ENCODE measurements at regions not wholly inside any gene's neighbourhood (a gene's known extent, or its start where the extent isn't known, plus 50 kb on each side); places are given as distances from the start of the nearest gene placed in this dataset.

DNA sequence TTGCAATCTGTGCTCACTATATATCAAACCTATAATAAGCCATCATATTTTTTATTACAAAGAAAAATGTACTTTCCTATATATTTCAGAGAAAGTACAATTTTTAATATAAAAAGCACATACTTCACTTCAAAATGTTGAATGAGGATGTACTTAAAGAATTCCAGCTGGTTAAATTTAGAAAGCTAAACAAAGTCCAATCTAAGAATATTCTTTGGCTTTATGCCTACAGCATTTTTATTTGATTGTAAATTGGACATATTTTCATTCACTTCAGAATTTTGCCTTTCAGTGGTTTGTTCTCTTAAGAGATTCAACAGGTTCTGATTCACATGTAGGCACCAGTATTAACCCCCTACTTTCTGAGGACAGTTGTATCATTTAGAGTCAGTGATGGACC, 533.8 kb downstream of the CAAP1 start:
- no peaks in the 10 kb centered on the region for H3K4me1 Mint-ChIP-seq (ENCODE audit: insufficient read depth, unreplicated experiment)
- ChIA-PET POLR2A (no interaction called here), CTCF (no interaction called here)
- intact Hi-C loops (cut with micrococcal nuclease), result no loop called here
- no TSS peak for BruUV-seq (replicated peaks)
- no peak overlapping the region for H3K4me3 Mint-ChIP-seq (ENCODE audit: unreplicated experiment)
- no peaks in the 10 kb centered on the region for H3K36me3 Mint-ChIP-seq (ENCODE audit: insufficient read depth, unreplicated experiment)
- TF ChIP-seq, protein P1, sequence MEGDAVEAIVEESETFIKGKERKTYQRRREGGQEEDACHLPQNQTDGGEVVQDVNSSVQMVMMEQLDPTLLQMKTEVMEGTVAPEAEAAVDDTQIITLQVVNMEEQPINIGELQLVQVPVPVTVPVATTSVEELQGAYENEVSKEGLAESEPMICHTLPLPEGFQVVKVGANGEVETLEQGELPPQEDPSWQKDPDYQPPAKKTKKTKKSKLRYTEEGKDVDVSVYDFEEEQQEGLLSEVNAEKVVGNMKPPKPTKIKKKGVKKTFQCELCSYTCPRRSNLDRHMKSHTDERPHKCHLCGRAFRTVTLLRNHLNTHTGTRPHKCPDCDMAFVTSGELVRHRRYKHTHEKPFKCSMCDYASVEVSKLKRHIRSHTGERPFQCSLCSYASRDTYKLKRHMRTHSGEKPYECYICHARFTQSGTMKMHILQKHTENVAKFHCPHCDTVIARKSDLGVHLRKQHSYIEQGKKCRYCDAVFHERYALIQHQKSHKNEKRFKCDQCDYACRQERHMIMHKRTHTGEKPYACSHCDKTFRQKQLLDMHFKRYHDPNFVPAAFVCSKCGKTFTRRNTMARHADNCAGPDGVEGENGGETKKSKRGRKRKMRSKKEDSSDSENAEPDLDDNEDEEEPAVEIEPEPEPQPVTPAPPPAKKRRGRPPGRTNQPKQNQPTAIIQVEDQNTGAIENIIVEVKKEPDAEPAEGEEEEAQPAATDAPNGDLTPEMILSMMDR (IDR thresholded peaks at IDR 0.05; ENCODE audit: unreplicated experiment), result no peak
- peaks cover 5% of the 10 kb centered on the region for H3K9me3 Mint-ChIP-seq (ENCODE audit: unreplicated experiment)
- no peak for DNase-seq (ENCODE audit: unreplicated experiment)
- no peak overlapping the region for H3K27ac Mint-ChIP-seq (ENCODE audit: low read depth, unreplicated experiment)
- peaks cover 12% of the 10 kb centered on the region for H3K27me3 Mint-ChIP-seq (ENCODE audit: insufficient read depth, unreplicated experiment)

DNA sequence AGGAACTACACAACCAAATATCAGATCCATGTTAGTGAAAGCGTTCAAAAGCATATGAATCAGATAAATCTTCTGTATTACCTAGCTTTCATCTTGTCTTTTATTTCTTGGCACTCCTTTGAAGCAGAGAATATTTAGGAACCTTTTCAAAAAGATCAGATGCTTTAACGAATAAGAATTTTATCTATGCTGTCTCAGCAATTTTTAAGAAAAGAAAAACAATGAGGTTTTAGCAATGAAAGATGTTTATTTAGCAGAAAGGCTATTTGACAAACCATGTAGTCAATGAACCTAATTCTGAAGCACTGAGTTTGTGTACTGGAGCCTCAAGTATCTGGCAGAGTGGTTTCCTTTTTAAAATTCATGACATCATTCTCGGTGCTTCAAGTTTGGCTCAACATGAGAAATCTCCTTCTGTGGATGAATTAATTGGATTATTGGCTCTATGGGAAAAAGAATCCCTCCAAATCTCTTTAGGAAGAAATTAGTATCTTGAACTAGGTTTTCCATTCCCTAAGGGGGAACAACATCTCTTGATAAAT, 534.7 kb downstream of the CAAP1 start:
- Mint-ChIP-seq H3K4me1 (ENCODE audit: insufficient read depth, unreplicated experiment) (no peaks in the 10 kb centered on the region), H3K27me3 (ENCODE audit: insufficient read depth, unreplicated experiment) (peaks cover 12% of the 10 kb centered on the region), H3K27ac (ENCODE audit: low read depth, unreplicated experiment) (no peak overlapping the region), H3K9me3 (ENCODE audit: unreplicated experiment) (peaks cover 5% of the 10 kb centered on the region), H3K36me3 (ENCODE audit: insufficient read depth, unreplicated experiment) (no peaks in the 10 kb centered on the region), H3K4me3 (ENCODE audit: unreplicated experiment) (no peak overlapping the region)
- BruUV-seq (replicated peaks), result no TSS peak
- POLR2A ChIA-PET, result interaction anchor here (0.7 kb wide), 1 partner anchor 298 kb away, joined by 3 read pairs; no protein-coding TSS in a partner anchor
- TF ChIP-seq, protein P1 (IDR thresholded peaks at IDR 0.05; ENCODE audit: unreplicated experiment), result no peak
- intact Hi-C loops (cut with micrococcal nuclease), result no loop called here
- CTCF ChIA-PET, result interaction anchor here (0.6 kb wide), 1 partner anchor 10 kb away, joined by 3 read pairs; no protein-coding TSS in a partner anchor
- DNase-seq (ENCODE audit: unreplicated experiment), result no peak

DNA sequence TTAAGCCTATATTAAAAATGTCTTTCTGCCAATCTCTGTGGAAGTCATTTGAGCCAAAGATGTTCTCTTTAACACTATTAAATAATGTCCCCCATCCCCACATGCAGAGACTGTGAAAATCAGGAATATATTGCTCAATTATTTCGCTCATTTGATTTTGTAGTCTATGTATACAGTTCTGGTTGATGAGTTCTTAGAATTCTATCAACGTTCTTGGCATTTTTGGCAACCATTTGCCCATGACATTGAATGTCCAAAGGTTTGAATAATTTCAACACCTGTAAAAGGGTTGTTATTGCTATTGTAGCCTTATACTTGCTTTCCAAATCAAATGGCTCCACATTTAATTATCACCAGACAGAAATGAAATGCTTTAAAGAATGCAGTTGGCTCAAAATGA, 536.1 kb downstream of the CAAP1 start:
- Mint-ChIP-seq H3K9me3 (ENCODE audit: unreplicated experiment) (peaks cover 5% of the 10 kb centered on the region), H3K4me3 (ENCODE audit: unreplicated experiment) (no peak overlapping the region)

DNA sequence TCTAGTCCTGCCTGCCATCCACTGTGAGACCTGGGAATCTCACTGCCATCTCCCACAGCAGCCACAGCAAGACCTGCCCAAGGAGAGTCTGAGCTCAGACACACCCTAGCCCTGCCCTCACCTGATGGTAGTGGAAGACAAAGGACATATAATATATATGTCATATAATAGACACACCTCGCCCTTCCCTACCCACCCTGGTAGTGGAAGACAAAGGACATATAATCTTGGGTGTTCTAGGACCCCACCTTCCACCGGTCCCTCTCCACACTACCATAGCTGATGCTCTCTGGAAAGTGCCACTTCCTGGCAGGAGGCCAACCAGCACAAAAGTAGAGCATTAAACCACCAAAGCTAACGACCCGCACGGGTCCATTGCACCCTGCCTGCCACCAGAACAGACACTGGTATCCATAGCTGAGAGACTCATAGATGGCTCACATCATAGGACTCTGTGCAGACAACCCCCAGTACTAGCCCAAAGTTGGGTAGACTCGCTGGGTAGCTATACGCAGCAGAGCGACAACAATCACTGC, 545.6 kb downstream of the CAAP1 start:
- no TSS peak for BruUV-seq (replicated peaks)
- TF ChIP-seq, protein P1 (IDR thresholded peaks at IDR 0.05; ENCODE audit: unreplicated experiment), result no peak
- no peaks in the 10 kb centered on the region for H3K4me1 Mint-ChIP-seq (ENCODE audit: insufficient read depth, unreplicated experiment)
- H3K4me3 Mint-ChIP-seq (ENCODE audit: unreplicated experiment), result no peak overlapping the region
- ChIA-PET POLR2A (no interaction called here), CTCF (interaction anchor here (0.8 kb wide), 1 partner anchor 383 kb away, joined by 3 read pairs; no protein-coding TSS in a partner anchor)
- no peaks in the 10 kb centered on the region for H3K27me3 Mint-ChIP-seq (ENCODE audit: insufficient read depth, unreplicated experiment)
- peaks cover 24% of the 10 kb centered on the region for H3K9me3 Mint-ChIP-seq (ENCODE audit: unreplicated experiment)
- no peak overlapping the region for H3K27ac Mint-ChIP-seq (ENCODE audit: low read depth, unreplicated experiment)
- DNase-seq (ENCODE audit: unreplicated experiment), result no peak
- intact Hi-C loops (cut with micrococcal nuclease), result no loop called here
- H3K36me3 Mint-ChIP-seq (ENCODE audit: insufficient read depth, unreplicated experiment), result no peaks in the 10 kb centered on the region

More for the DNA sequence above, 536.1 kb downstream of the CAAP1 start:
- ChIA-PET CTCF (no interaction called here), POLR2A (no interaction called here)
- TF ChIP-seq, protein P1 (IDR thresholded peaks at IDR 0.05; ENCODE audit: unreplicated experiment), result no peak
- H3K4me1 Mint-ChIP-seq (ENCODE audit: insufficient read depth, unreplicated experiment), result no peaks in the 10 kb centered on the region
- intact Hi-C loops (cut with micrococcal nuclease), result no loop called here
- no peak overlapping the region for H3K27ac Mint-ChIP-seq (ENCODE audit: low read depth, unreplicated experiment)
- H3K27me3 Mint-ChIP-seq (ENCODE audit: insufficient read depth, unreplicated experiment), result peaks cover 12% of the 10 kb centered on the region
- DNase-seq (ENCODE audit: unreplicated experiment), result no peak
- no TSS peak for BruUV-seq (replicated peaks)
- no peaks in the 10 kb centered on the region for H3K36me3 Mint-ChIP-seq (ENCODE audit: insufficient read depth, unreplicated experiment)

Measured in MCF 10A (cell line).